Cardiac muscle cell (in vitro differentiated cells and primary cell): ENCODE measurements at regions not wholly inside any gene's neighbourhood (a gene's known extent, or its start where the extent isn't known, plus 50 kb on each side); places are given as distances from the start of the nearest gene placed in this dataset.
"Not testable (repeated sequence)": the region's sequence is repeated elsewhere in the genome, so short reads cannot be mapped to it uniquely, and the experiment has no call there.

Experiments
- DNase-seq, 2 donors: peaks; one replicate each; pipeline versions ENCODE4 v3.0.0 to v3.0.0-alpha.2; 2010 to 2017; ENCODE audit warnings: low read depth in 1 of 2, low spot score in 1 of 2
- H3K27ac ChIP-seq: fragments of 200-600 bp; sonication (generic); 2 replicates; pipeline ENCODE4 v1.5.1; 2016
- H3K27me3 ChIP-seq: fragments of 200-600 bp; sonication (generic); 2 replicates; pipeline ENCODE4 v1.6.0; 2016; ENCODE audit warnings: control low read depth
- H3K36me3 ChIP-seq: fragments of 200-600 bp; sonication (generic); 2 replicates; pipeline ENCODE4 v1.5.1; 2016; ENCODE audit warnings: control low read depth
- H3K4me1 ChIP-seq: fragments of 200-600 bp; sonication (generic); 2 replicates; pipeline ENCODE4 v1.8.1; 2017; ENCODE audit warnings: low read depth, mild to moderate bottlenecking, mixed run types
- H3K4me3 ChIP-seq: fragments of 200-600 bp; sonication (generic); 2 replicates; pipeline ENCODE4 v1.5.1; 2016; ENCODE audit warnings: mild to moderate bottlenecking
- H3K9me3 ChIP-seq: fragments of 200-600 bp; sonication (generic); 2 replicates; pipeline ENCODE4 v1.5.1; 2017; ENCODE audit warnings: low read depth, mild to moderate bottlenecking, control low read depth
- TF ChIP-seq, protein P1 (sequence below): IDR thresholded peaks from 2 replicates; pipeline ENCODE4 v1.5.1; 2012; ENCODE audit warnings: low read depth, mild to moderate bottlenecking, low read length

DNA sequence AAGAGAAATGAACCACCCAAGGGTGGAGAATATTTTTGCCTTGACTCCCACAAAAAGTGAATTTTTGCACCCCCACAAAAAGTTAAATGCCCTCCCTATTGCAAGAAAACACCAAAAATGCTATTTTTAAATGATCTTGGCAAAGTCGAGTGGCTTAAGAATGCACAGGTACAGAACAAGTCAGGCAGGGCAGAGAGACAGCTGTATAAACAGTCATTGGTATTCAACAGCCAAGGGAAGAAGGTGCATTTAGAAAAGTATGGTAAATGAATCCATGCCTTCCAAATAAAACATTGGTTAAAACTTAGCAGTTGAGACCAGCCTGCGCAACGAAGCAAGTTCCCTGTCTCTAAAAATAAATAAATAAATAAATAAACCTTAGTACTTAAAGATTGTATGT, 169.3 kb downstream of the CHIC2 start:
- TF ChIP-seq, protein P1, sequence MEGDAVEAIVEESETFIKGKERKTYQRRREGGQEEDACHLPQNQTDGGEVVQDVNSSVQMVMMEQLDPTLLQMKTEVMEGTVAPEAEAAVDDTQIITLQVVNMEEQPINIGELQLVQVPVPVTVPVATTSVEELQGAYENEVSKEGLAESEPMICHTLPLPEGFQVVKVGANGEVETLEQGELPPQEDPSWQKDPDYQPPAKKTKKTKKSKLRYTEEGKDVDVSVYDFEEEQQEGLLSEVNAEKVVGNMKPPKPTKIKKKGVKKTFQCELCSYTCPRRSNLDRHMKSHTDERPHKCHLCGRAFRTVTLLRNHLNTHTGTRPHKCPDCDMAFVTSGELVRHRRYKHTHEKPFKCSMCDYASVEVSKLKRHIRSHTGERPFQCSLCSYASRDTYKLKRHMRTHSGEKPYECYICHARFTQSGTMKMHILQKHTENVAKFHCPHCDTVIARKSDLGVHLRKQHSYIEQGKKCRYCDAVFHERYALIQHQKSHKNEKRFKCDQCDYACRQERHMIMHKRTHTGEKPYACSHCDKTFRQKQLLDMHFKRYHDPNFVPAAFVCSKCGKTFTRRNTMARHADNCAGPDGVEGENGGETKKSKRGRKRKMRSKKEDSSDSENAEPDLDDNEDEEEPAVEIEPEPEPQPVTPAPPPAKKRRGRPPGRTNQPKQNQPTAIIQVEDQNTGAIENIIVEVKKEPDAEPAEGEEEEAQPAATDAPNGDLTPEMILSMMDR = no peak
- Histone ChIP-seq H3K9me3 (no peaks in the 10 kb centered on the region), H3K4me3 (no peak overlapping the region), H3K36me3 (no peaks in the 10 kb centered on the region), H3K27me3 (no peaks in the 10 kb centered on the region), H3K27ac (no peak overlapping the region), H3K4me1 (no peaks in the 10 kb centered on the region)
- no peak for DNase-seq

DNA sequence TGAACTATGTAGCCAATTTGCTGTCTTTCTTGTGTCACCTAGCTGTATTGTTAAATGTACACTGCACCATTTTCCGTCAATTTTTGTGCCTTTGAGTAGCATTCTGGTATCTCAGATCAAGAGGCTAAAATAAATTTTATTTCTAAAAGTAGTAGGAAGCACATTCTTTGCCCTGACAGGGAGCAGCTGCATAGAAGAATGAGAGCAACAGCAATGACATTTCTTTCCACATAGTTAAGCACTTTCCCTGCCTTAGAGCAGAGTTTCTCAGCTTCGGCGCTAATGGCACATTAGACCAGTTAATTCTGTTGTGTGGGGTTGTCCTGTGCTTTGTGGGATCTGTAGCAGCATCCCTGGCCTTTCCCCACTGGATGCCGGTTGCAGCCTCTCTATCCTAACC, 173.9 kb downstream of the CHIC2 start:
- TF ChIP-seq, protein P1 = no peak
- H3K9me3 ChIP-seq = no peaks in the 10 kb centered on the region
- H3K27ac ChIP-seq = no peak overlapping the region

DNA sequence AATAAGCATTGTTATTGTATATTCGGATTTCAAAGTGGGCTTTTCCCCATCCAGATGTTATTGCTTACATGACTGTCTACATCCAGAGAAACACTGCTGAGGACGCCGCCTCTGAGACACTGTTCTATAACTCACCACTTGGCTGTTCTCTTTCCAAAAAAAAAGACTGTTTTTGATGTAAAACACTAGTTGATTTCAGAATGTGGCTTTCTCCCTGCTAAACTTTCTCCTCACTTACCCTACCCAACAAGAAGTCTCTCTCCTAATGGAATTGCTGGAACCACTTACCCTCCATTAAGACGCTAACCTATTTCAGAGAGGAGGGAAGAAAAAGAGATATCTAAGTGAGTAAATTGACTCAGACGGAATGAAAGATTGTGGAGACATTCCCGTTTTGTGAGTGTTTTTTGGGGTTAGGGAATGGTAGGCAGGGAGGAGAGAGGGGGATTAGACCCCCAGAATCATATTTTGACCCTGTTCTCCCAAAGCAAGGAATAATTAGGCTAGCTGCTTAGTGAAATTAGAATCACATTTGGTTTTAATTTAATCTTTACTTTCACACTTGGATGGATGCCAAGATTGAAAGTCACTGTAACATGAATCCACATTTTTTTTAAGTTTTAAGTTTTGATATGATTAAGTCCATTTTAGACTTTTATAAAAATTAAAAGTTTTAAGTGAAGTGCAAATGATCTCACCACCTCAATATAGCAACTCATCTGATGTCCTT, 174.9 kb downstream of the CHIC2 start:
- H3K36me3 ChIP-seq = no peaks in the 10 kb centered on the region
- no peaks in the 10 kb centered on the region for H3K9me3 ChIP-seq
- peak in 1 of 2 donors; percentile 62 for DNase-seq
- no peak overlapping the region for H3K4me3 ChIP-seq
- TF ChIP-seq, protein P1 = peak; percentile 1
- H3K27ac ChIP-seq = peak overlapping the region; percentile 29
- H3K27me3 ChIP-seq = no peaks in the 10 kb centered on the region
- H3K4me1 ChIP-seq = peaks cover 6% of the 10 kb centered on the region

More for the DNA sequence above, 173.9 kb downstream of the CHIC2 start:
- Histone ChIP-seq H3K27me3 (no peaks in the 10 kb centered on the region), H3K4me3 (no peak overlapping the region), H3K36me3 (no peaks in the 10 kb centered on the region), H3K4me1 (peaks cover 6% of the 10 kb centered on the region)
- no peak for DNase-seq

DNA sequence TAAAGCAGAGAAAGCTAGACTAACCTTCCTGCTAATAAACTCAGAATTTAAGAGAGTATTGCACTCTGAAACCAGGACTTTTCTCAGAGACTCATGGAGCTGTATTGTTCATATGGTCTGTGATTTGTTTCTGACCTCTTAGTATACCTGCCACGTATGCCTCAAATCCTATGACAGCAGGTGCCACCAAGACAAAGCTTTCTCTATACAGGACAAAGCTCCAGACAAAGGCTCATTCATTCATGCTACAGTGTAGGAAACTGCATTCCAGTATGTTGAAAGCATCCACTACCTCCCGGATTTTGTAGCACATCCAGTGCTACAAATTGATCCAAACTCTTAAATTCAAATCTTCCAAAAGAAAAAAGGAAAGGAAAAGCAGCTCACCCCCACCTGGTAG, 178.3 kb downstream of the CHIC2 start:
- no peaks in the 10 kb centered on the region for H3K36me3 ChIP-seq
- no peaks in the 10 kb centered on the region for H3K9me3 ChIP-seq
- H3K27ac ChIP-seq = no peak overlapping the region
- DNase-seq = no peak
- H3K4me3 ChIP-seq = no peak overlapping the region
- TF ChIP-seq, protein P1 = no peak
- H3K27me3 ChIP-seq = no peaks in the 10 kb centered on the region
- peaks cover 6% of the 10 kb centered on the region for H3K4me1 ChIP-seq

DNA sequence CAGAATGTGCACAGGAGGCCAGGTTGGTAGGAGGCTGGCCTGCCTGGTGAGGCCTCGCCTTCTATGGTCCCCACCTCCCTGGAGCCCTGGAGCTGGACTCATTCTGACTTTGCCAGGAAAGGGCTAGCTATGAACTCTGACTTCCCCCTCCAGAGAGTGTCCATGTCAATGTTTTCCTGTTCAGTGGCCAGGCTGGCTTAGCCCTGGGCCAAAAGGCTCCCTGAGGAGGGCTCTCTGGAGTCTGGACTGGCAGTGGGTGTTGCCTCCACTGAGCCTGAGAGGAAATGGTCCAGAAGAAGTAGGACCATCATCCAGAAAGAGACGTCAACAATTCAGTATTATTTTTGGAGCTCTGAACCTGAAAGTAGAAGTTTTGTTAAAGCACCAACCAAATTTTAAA, 178.7 kb downstream of the CHIC2 start:
- H3K9me3 ChIP-seq = no peaks in the 10 kb centered on the region
- no peak overlapping the region for H3K4me3 ChIP-seq
- TF ChIP-seq, protein P1 = no peak
- DNase-seq = no peak
- no peaks in the 10 kb centered on the region for H3K36me3 ChIP-seq
- H3K27me3 ChIP-seq = no peaks in the 10 kb centered on the region
- H3K27ac ChIP-seq = no peak overlapping the region
- peaks cover 6% of the 10 kb centered on the region for H3K4me1 ChIP-seq

DNA sequence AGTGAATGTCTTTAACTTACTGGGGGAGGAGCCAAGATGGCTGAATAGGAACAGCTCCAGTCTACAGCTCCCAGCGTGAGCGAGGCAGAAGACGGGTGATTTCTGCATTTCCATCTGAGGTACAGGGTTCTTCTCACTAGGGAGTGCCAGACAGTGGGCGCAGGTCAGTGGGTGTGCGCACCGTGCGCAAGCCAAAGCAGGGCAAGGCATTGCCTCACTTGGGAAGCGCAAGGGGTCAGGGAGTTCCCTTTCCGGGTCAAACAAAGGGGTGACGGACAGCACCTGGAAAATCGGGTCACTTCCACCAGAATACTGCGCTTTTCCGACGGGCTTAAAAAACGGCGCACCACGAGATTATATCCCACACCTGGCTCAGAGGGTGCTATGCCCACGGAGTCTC, 187.3 kb downstream of the CHIC2 start:
- not testable (repeated sequence) for H3K4me3 ChIP-seq, H3K27me3 ChIP-seq, H3K9me3 ChIP-seq, H3K4me1 ChIP-seq, DNase-seq, H3K36me3 ChIP-seq, H3K27ac ChIP-seq
